Astrocyte of the hippocampus (primary cell): ENCODE measurements at regions not wholly inside any gene's neighbourhood (a gene's known extent, or its start where the extent isn't known, plus 50 kb on each side); places are given as distances from the start of the nearest gene placed in this dataset.

Source experiments
- DNase-seq: peaks from one replicate; pipeline ENCODE4 v3.0.0; 2011; ENCODE audit warnings: low read depth, low spot score

- DNase-seq = no peak
Observed at GRCh38 chr13:109370496-109370895, 415.9 kb downstream of the IRS2 start.

- peak; percentile 24 for DNase-seq
Observed at GRCh38 chr13:109369353-109370052, 416.9 kb downstream of the IRS2 start.

- DNase-seq = no peak
Observed at GRCh38 chr13:109368230-109368629, 418.2 kb downstream of the IRS2 start.

GRCh38 chr13:109366525-109366924, 419.9 kb downstream of the IRS2 start:
- no peak for DNase-seq

- DNase-seq = no peak
Observed at GRCh38 chr13:109363431-109363830, 423.0 kb downstream of the IRS2 start.

- no peak for DNase-seq
Observed at GRCh38 chr13:109362616-109363015, 423.8 kb downstream of the IRS2 start.

- DNase-seq = no peak
Observed at GRCh38 chr13:109361562-109362289, 424.7 kb downstream of the IRS2 start.

- peak; percentile 94 for DNase-seq
Observed at GRCh38 chr13:109357751-109358471, 428.5 kb downstream of the IRS2 start.

GRCh38 chr13:109355875-109356434, 430.4 kb downstream of the IRS2 start:
- DNase-seq = peak; percentile 24

- no peak for DNase-seq
Observed at GRCh38 chr13:109355166-109355565, 431.2 kb downstream of the IRS2 start.

GRCh38 chr13:109351236-109351635, 435.1 kb downstream of the IRS2 start:
- DNase-seq = no peak

GRCh38 chr13:109348519-109349258, 437.7 kb downstream of the IRS2 start:
- DNase-seq = peak; percentile 49

- no peak for DNase-seq
Observed at GRCh38 chr13:109346060-109346459, 440.3 kb downstream of the IRS2 start.

- DNase-seq = peak; percentile 78
Observed at GRCh38 chr13:109345433-109345941, 440.9 kb downstream of the IRS2 start.

- peak; percentile 61 for DNase-seq
Observed at GRCh38 chr13:109344552-109345157, 441.7 kb downstream of the IRS2 start.

GRCh38 chr13:109336730-109337129, 449.7 kb downstream of the IRS2 start:
- DNase-seq = peak; percentile 89

- DNase-seq = no peak
Observed at GRCh38 chr13:109333893-109334651, 452.3 kb downstream of the IRS2 start.

GRCh38 chr13:109332506-109333499, 453.6 kb downstream of the IRS2 start:
- DNase-seq = no peak

- DNase-seq = no peak
Observed at GRCh38 chr13:109331898-109332297, 454.5 kb downstream of the IRS2 start.
